HG03045 (cell line): ENCODE measurements at regions not wholly inside any gene's neighbourhood (a gene's known extent, or its start where the extent isn't known, plus 50 kb on each side); places are given as distances from the start of the nearest gene placed in this dataset.

Experiments
- ATAC-seq: cut with Tn5 transposase; IDR thresholded peaks from one replicate; pipeline ENCODE4 v1.9.1; 2021; ENCODE audit warnings: mild to moderate bottlenecking, moderate library complexity; ENCODE audit not compliant: unreplicated experiment

DNA sequence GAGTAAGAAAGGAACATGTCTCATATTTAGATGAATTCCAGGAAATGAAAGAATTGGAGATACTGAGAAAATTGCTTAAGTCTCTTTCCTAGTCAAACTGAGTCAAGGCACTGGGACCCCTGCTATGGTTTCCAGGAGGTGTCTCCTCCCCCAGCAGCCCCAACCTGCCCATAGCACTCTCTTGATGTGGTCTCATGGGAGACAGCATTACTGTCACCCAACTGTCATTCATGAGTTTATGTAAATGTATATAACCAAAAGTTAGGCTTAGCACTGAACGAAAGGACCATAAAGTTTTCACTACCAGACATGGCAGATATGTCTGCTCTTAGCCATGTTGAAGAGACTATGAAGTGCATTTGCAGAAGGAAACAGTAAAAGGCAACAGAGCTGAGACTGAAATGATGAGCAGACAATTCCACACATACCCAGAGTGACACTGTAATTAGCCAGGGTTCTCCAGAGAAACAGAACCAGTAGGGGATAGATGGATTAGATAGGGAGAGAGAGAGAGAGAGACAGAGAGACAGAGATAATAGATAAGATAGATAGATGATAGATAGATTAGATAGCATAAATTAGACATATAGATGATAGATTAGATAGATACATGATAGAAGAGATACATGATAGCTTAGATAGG, 328.1 kb downstream of the BRD1 start:
- ATAC-seq, result no peak

DNA sequence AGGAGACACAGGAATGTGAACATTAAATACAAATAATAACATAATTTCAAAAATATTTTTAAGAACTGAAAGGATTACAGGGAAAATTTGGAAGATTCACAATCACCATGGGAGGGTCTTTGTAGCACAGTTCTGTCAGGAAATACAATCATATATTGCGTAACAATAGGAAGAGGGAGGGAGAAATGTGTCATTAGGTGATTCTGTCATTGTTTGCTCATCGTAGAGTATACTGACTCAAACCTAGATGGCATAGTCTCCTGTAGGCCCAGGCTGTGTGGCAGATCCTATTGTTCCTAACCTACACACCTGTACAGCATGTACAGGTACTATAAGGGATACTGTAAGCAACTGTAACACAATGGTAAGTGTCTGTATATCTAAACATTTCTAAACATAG, 330.4 kb downstream of the BRD1 start:
- no peak for ATAC-seq

DNA sequence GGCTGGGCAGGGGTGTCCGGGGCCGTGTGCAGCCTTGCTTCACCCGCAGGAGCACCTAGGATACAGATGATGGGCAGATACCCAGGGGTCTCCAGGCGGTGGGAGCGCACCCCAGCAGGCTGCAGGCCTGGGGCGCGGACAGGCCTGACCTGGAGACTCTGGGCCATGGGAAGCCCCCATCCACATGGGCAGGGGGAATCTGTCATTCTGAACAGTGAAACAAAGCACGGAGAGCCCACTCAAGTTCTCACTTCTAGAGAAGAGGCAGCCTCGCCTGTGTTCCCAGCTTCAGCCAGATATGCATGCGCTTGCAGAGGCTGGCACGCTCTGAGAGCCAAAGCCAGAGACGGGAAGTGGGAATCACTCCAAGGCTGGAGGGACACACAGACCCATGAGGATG, 333.1 kb downstream of the BRD1 start:
- no peak for ATAC-seq

DNA sequence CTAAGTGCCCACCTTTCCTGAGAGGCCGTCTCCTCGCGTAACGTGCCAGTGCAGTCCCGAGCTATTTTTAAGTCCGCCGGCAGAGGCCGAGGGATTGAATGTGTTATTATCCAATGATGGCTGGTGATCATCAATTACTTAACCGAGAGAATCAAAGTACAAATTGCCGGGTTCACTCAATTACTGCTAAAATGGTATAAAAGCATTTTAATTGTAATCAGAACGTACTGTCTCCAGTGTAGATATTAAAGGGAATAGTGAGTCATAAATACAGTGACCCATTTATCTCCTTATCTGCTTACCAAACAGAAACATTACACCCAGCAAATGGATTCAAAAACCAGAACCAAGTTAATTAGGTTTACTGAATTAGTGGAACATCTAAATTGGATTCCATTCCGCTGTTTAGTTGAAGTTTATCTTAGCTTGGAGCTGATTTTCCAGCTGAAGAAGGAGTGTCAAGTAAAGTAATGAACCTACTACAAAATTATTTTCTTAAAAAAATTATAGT, 334.9 kb downstream of the BRD1 start:
- ATAC-seq, result no peak

DNA sequence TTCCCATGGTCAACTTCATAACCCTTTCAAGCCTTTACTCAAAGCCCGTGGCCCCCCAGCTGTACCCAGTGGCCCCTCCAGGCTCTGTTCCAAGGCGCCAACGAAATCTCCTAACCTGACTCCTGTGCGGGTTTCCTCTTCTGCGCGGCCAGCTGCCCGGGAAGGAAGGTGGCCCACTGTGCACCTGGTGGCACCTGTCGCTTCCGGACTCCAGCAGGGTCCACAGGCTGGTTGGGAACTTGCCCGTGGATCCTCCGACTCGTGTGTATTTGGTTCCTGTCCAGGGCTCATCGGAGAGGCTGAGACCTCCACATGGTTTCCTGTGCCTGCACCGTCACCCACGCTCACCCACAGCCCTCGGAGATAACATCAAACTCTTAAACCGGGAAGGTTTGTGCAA, 335.4 kb downstream of the BRD1 start:
- ATAC-seq, result no peak

DNA sequence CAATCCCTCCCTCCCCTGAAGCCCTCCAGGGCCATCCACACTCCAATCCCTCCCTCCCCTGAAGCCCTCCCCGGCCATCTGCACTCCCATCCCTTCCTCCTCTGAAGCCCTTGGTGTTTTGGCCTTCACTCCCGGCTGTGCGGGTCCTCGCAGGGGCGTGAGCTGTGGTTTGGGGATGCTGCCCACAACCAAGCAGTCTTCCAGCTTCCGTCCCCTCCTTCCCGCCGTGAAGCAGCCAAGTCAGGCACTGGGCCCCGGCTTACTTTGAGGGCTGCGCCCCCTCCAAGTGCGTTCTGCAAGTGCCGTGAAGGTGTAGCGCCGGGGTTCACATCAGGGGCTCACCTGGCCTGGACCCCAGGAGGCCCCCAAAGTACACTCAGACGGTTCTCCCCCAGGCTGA, 335.9 kb downstream of the BRD1 start:
- no peak for ATAC-seq

DNA sequence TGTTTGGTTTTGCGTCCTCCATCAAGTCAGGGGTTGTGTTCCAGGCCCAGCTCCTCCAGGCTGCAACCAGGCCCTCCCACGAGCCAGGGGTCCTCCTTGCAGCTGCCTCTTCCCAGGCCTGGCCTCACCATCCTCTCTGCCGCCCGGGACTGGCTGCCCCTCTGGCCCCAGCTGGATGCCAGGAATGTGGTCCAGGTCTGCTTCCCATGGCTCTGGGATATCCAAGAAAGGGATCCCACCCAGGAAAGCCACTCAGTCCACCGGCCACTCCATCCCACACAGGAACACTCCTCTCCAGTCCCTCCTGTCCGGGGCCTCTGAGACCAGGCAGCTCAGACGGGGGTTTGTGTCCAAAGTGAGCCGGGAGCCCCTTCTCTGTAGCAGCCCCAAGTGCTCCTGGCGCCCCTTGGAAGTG, 336.4 kb downstream of the BRD1 start:
- no peak for ATAC-seq

DNA sequence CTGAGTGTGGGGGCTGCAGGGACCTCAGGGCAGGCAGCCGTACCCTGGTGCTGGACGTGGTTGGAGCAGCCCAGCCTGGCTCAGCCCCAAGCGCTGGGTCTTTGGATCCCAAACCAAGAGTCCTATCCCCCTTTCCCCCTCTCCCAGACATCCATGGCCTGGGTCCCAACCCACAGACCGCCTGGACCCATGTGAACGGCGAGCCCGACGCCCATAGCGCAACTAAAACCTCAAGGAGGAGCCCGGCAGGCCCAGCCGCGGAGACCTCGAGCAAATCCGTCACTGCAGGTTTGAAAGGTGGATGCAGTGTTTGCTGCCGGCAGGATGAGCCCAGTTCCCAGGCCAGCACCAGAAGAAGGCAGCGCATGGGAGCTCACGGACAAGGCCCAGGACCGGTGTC, 337.0 kb downstream of the BRD1 start:
- no peak for ATAC-seq

DNA sequence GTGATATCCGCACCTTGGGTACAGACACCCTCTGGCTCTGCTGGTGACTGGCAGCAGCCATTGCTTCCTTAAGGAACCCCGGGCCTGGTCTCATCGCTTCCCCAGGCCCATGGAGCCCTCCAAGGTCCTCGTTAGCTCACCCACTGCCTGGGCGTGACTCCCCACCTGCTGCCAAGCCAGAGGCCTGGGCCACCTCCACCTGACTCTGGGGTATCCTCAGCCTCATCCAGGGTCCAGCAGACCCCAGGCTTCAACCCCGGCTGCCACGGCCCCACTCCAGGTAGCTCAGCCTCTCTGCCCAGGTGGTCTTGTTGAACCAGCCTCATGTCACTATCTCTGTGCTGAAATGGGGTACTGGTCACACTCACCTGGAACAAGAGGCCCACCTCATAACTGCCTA, 337.9 kb downstream of the BRD1 start:
- no peak for ATAC-seq

DNA sequence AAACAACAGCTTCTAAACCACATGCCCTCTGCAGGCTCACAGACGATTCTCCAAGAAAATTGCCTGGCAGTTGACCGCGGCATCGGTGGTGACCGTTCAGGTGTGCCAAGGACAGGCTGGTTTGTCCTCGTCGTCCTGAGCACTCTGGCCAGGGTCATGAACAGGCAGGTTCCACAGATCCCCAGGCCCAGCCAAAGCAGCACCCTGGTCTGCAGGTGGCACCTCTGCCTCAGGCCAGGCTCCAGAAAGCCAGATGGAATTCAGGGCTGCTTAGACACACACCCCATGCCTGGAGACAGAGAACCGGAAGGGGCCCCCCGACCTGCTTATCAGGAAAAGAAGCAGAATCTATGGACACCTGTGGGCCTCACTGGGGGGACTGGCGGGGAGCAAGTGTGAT, 338.7 kb downstream of the BRD1 start:
- ATAC-seq, result no peak

DNA sequence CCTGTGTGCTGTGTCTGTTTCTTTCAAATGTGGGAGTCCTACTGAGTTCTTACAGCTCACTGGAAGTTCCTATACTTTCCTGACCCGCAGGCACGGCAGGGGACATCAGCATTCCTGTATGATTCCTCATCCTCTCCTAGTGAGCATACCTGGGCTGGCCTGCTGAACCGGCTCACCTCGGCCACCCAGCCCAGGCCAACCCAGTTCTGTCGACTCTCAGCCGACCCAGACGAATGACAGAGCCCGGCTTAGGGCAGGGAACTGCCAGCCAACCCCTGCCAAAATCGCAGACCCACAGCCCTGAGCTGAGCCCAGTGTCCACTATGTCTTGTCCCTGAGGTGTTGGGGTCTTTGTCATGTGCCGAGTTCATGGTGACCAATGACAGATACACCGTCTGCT, 339.7 kb downstream of the BRD1 start:
- no peak for ATAC-seq

DNA sequence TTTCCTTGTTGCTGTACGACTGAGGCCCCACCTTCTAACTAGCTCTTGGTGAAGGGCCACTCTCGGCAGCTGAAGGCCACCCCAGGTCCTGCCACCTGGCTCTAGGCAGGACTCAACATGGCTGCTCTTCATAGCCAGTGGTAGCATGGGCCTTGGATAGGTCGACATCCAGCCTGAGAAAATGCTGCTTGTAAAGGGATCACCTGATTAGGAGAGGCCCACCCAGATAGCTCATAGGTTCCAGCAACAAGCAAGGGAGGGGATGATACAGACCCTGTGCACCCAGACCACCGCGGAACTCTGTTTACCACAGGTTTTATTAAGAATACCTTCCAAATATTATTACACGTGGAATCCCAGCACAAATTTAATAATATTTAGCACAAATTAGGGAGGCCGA, 341.4 kb downstream of the BRD1 start:
- ATAC-seq, result no peak

DNA sequence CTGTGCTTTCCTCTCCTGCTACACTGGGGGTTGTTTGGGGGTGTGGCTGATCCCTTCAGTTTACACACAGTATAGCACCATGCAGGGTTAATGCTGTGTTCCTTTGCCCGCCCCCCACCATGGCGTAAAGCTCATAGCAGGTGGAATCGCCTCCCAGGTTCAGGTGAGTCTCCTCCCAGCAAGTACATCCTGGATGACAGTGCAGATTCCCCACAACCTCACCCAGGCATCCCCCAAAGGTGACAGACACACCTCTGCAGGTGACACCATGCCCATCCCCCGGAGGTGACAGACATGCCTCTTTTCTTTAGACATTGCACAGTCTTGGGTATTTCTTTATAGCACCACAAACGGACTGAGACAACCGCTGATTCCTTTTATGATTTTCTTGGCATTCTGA, 343.7 kb downstream of the BRD1 start:
- no peak for ATAC-seq

DNA sequence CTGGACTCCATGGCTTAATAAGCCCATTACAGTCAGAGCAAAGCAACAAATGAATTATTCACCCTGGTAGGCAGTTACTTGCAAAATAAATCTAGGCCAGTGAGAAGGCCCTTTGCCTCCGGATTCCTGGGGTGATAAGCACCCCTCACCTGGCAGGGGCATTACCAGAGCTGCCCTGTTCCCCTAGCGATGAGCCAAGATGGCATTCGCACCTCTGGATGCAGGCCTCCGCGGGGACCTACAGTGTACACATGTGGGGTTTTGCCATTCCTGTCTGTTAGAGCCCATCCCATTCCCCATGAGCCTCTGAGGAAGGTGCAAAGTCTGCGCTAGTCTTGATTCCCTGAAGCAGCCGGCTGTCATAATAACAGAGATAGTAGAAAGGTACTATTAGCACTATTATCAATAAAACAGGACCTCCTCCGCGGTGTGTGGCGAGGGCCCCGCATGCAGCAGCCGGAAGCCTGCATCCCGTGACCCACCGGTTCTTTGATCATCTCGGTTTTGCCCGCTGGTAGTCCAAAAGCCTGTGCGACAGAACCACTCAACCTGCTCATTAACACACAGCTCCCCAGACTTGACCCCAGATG, 344.3 kb downstream of the BRD1 start:
- ATAC-seq, result no peak

DNA sequence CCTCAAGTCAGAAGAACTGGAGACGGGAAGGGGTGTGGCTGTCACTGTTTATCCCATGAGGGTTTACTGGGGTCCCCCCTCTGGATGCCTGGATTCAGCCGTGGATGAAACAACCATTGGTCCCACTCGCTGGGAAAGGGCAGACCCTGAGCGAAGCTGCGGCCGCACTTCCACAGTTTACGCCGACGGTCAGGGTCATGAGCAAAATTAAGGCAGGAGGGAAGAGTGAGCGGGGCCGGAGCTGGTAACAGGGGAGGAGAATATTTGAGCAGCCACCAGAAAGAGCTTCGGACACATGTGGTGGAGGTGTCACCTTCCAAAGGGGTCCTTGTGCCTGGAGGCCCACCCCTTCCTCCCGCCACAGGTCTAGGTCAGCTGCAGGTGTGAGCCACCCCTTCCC, 344.9 kb downstream of the BRD1 start:
- ATAC-seq, result no peak

DNA sequence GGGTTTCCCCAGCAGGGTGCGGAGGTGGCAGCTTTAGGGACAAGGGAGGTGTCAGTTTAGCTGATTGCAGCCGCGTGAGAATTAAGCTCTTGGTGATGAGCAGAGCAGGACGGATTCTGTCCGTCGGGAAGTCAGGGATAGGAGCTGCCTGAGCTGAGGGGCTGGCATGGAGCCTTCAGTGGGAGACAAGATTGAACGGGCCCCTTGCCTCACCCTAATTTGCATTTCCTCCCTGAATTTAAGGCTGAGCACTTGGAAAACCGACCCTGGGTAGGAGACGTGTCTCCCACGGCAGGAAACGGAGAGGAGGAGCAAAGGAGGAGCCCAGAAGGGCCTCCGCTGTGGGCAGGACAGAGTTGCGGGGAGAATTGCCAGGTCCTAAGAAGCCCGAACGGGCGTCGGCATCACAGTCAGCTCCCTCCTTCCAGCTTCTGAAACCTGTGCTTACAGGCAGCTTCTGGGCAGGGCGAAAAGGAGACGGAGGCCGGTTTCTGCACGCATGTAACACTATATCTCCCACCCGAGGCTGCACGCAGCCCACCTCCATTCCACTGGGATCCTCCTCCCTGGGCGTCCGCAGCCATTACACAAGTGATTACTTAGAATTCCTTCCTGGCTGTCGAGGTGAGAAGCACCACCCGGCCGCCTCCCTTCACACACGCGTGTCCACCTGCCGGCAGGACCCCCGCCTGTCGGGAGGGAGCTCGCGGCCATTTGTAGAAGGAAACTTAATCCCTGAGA, 345.8 kb downstream of the BRD1 start:
- ATAC-seq, result no peak

DNA sequence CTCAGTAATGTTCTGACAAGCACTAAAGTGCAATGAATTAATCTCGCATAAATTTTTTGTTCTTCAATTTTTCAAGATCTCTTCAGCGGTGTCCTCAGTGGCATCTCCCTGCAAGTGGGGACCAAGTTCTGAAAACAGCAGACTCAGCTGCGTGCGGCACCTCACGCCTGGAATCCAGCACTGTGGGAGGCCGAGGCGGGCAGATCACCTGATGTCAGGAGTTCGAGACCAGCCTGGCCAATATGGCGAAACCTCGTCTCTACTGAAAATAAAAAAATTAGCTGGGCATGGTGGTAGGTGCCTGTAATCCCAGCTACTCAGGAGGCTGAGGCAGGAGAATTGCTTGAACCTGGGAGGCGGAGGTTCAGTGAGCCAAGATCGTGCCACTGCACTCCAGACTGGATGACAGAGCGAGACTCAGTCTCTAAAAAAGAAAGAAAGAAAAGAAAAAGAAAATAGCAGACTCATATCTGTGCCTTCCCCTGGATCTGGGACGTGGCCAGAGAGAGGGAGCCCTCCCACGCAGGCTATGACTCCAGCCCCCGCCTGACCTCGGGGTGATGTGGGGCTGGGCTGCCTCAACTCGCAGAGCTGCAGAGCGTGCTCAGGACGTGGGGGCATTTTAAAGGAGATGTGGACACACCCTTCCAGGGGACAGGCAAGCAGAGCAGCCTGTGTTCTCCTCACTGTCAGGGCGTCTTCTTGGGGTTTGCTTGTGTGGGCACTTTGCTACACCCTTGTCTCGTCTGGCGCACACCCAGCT, 346.6 kb downstream of the BRD1 start:
- ATAC-seq, result no peak

DNA sequence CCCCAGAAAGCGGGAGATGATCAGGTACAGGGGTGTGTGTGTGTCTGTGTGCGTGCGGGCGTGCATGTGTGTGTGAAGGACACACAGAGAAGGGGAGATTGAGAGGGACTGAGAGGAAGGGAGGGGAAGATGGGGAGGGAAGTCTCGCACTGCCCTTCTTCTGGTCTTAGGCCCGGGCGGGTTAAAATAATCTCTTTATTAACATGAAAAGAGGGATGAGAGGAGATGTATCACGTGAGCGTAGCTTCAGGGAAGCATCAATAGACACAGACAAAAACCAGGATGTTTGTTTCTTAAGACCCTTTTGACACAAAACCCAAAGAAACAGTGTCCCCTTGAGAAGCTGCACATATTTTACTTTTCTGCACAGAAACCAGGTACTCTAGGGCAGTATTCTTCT, 347.3 kb downstream of the BRD1 start:
- no peak for ATAC-seq

DNA sequence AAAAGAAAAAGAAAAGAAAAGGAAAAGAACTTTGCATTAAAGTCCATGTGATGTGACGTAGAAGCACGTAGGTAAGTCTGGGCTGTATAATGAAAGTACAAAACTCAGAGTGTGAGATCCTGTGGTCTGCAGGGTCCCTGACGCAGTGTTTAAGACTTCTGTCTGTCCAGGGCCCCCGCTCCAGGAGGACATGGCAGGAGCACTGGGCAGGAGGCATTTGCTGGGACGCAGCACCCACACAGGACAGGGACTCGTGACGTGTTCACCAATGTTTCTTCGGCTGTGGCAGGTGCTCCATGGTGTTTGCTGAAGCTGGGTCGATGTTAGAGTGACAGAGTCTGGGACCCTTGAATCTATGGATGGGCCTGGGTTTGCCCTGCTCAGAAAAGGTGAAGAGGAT, 348.1 kb downstream of the BRD1 start:
- ATAC-seq, result no peak

DNA sequence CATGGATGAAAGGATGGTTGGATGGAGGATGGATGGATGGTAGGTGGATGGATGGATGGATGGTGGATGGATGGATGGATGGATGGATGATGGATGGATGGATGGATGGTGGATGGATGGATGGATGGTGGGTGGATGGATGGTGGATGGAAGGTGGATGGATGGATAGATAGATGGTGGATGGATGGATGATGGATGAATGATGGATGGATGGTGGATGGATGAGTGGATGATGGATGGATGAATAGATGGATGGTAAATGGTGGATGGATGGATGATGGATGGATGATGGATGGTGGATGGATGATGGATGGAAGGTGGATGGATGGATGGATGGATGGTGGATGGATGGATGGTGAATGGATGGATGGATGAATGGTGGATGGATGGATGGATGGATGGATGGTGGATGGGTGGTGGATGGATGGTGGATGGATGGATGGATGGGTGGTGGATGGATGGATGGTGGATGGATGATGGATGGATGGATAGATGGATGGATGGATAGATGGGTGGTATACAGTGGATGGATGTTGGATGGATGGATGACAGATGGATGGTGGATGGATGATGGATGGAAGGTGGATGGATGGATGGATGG, 350.8 kb downstream of the BRD1 start:
- ATAC-seq, result no peak

DNA sequence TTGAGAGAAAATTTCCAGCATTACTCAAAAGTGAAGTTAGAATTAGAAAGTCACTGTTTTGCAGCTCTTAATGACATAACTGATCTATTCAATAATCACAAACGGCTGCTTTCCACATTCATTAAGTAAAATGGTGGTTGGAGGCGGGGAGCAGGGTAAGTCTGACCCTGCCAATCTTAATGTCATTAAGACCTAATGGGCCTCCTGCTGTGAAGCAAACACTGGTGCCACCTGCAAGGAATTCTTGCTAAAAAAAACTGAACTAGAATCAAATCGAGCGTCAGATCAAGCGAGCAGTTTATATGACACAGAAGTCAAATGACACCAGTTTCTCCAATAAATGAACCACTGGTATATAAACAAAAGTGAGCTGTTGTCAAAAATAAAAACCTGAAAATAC, 351.5 kb downstream of the BRD1 start:
- no peak for ATAC-seq
